PC-9 (cell line): ENCODE measurements at regions not wholly inside any gene's neighbourhood (a gene's known extent, or its start where the extent isn't known, plus 50 kb on each side); places are given as distances from the start of the nearest gene placed in this dataset.

Experiments
- EZH2 ChIP-seq: fragments of 200-600 bp; sonication (generic); IDR thresholded peaks from 2 replicates; pipeline ENCODE4 v1.8.0; 2017; ENCODE audit warnings: antibody characterized with exemption, low read depth
- TF ChIP-seq, protein P1 (sequence below): fragments of 200-600 bp; sonication (generic); conservative IDR thresholded peaks from 2 replicates; pipeline ENCODE4 v1.6.1; 2017; ENCODE audit warnings: mixed run types, antibody characterized with exemption, mild to moderate bottlenecking, moderate library complexity

DNA sequence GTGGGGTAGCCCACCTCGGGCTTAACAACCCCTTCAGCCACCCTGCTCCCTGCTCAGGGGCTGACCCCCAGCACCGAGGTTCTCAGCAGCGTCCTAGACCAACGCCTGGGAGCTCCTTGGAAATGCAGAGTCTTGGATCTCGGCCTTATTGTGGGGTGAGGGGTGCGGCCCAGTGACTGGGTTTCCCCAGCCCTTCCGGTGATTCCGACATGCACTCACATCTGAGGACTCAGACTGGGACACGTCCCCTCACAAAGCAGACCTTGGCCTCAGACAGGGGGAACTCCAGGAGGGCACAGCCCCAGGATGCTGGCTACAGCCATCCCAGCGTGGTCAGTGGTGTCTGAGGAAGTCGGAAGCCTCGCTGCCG, 117.7 kb downstream of the RFLNA start:
- TF ChIP-seq, protein P1, sequence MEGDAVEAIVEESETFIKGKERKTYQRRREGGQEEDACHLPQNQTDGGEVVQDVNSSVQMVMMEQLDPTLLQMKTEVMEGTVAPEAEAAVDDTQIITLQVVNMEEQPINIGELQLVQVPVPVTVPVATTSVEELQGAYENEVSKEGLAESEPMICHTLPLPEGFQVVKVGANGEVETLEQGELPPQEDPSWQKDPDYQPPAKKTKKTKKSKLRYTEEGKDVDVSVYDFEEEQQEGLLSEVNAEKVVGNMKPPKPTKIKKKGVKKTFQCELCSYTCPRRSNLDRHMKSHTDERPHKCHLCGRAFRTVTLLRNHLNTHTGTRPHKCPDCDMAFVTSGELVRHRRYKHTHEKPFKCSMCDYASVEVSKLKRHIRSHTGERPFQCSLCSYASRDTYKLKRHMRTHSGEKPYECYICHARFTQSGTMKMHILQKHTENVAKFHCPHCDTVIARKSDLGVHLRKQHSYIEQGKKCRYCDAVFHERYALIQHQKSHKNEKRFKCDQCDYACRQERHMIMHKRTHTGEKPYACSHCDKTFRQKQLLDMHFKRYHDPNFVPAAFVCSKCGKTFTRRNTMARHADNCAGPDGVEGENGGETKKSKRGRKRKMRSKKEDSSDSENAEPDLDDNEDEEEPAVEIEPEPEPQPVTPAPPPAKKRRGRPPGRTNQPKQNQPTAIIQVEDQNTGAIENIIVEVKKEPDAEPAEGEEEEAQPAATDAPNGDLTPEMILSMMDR: no peak
- TF ChIP-seq EZH2: no peak
